NCI-H146 (cell line): ENCODE measurements at regions not wholly inside any gene's neighbourhood (a gene's known extent, or its start where the extent isn't known, plus 50 kb on each side); places are given as distances from the start of the nearest gene placed in this dataset.

Source experiments
- DNase-seq: peaks from one replicate; lab custom pipeline; 2025; lab: John Stamatoyannopoulos, UW

- DNase-seq = no peak
Observed at GRCh38 chr7:11895337-11895736, 63.3 kb upstream of the THSD7A start.

GRCh38 chr7:11896663-11897062, 64.7 kb upstream of the THSD7A start:
- no peak for DNase-seq

- DNase-seq = no peak
Observed at GRCh38 chr7:11899247-11899646, 67.2 kb upstream of the THSD7A start.

DNA sequence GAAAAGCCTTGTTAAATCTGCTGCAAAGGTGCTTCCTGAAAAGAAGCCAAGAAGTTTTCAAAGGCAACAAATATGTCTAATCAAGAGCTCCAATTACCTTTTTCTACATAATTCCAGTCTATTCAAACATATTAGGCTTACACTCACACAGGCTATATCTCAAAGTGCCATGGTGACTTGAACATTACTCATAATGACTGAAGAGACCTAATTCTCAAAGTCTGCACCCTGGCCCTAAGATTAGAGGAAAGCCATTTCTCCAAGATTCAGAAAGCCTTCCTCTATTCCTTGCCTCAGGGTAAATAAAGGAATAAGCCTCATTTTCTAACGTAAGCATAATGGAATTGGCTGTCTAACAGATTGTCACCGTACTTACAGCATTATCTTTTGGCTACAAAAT, 78.3 kb upstream of the THSD7A start:
- DNase-seq = no peak

- DNase-seq = peak; percentile 7
Observed at GRCh38 chr7:11911900-11912299, 79.9 kb upstream of the THSD7A start.

DNA sequence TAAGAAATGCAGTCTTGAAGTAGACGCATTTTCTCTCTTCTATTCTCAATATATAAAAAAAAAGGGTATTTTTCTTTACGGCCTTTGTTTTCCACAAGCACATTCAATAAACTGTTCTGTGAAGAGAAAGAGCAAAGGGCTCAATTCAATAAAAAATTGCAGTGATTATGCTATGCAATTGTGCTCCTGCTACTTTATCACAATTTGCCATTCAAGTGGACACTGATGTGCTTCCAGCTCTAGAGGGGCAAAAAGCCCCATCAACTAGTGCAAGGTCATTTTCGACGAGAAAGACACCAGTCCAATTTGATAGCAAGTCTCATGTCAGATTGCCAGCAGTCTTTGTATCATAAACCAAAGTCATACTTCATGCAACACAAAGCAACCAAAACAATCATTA, 82.6 kb upstream of the THSD7A start:
- DNase-seq = no peak

DNA sequence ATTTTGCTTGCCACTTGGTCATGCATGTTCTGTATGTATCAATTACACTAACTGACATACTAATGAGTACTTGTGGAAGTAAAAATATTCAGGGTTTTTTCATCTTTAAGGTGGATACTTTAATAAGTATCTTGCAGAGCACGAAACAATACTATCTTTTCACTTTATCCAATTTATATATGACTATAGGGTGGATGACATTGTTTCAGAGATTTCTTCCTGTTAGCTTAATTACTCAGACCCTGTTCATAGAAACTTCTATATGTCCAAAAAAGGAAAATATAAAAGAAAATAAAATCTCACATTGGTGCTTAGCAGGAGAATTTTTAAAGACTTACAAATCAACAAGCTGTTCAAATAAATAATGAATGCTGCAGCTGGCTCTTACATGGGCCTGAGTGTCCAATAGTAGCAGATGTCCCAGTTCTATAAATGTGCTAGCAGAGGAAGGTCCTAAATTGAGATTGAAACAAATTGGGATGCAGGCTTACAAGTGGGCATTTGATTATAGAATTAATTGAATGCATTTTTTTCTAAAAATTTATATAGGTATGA, 91.5 kb upstream of the THSD7A start:
- DNase-seq = no peak

DNA sequence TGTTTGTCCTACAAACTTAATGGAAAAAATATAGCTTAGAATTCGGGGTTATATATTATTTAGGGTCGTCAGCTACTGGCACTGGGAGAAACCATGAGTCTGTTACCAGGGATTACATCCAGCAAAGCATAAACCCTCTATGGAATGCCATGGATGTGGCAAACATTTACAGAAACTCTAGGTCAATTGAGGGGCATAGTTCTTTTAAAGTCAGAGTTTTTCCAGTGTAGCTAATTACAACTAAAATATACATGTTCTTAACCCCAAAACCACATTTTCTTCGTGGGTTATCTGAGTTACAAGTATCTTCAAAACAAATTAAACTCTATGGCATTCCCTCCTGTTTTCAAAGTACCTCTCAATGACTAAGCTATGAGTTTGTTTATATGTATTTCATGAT, 99.3 kb upstream of the THSD7A start:
- DNase-seq = no peak

GRCh38 chr7:11934796-11935195, 102.8 kb upstream of the THSD7A start:
- no peak for DNase-seq

DNA sequence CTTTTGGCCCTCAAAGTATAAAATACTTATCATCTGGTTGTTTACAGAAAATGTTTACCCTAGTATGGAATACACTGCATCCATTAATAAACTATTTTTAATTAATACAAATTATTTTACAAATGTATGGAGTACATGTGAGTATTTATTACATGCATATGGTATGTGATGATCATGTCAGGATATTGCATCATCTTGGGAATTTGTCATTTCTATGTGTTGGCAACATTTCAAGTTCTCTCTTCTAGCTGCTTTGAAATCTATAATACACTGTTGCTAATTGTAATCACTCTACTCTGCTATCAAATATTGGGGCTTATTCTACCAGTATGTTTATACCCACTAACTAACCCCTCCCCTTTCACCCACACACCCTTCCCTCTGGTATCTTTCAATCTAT, 103.9 kb upstream of the THSD7A start:
- DNase-seq = no peak

DNA sequence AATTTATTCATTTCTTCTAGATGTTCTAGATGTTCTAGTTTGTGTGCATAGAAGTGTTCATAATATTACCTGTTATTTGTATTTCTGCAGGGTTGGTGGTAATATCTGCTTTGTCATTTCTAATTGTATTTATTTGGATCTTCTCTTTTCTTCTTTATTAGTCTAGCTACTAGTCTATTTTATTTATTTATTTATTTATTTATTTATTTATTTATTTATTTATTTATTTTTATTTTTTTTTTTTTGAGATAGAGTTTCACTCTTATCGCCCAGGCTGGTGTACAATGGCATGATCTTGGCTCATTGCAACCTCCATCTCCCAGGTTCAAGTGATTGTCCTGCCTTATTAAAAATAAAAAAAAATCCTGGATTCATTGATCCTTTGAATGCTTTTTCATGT, 114.8 kb upstream of the THSD7A start:
- no peak for DNase-seq

GRCh38 chr7:11950281-11950680, 118.3 kb upstream of the THSD7A start:
- no peak for DNase-seq

- DNase-seq = no peak
Observed at GRCh38 chr7:11950942-11951341, 118.9 kb upstream of the THSD7A start.

DNA sequence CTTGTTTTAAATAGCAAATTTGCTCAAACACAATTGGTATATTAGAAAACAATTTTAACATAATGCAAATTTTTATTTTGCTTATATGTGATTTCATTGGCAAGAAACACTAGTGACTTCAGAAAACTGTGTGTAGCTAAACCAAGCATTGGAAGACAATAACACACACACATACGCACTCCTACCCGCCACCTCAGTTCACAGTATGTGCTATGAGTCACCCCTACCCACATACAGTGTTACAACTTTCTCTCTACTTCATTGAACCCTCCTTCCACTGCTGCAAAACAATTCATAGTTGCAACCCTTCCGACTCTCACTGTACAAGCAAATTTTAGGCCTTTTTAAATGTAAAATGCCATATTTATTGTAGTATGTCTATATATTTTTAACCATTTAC, 119.9 kb upstream of the THSD7A start:
- no peak for DNase-seq

DNA sequence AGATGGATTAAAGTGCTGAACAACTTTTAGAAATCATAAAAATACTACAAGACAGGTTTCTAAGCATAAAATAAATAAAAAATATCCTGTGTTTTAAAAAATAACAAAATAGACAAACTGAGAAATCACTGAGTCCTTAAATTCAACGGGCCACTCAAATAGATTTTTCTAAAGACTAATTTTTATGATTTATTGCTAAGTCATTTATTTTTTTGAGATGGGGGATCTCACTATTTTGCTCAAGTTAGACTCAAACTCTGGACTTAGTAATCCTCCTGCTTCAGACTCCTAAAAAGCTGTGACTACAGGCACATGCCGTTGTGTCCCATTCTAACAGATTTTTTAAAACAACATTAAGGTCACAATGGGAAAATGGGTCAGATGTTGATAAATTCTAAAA, 121.0 kb upstream of the THSD7A start:
- no peak for DNase-seq

GRCh38 chr7:11956991-11957390, 125.0 kb upstream of the THSD7A start:
- DNase-seq = no peak

DNA sequence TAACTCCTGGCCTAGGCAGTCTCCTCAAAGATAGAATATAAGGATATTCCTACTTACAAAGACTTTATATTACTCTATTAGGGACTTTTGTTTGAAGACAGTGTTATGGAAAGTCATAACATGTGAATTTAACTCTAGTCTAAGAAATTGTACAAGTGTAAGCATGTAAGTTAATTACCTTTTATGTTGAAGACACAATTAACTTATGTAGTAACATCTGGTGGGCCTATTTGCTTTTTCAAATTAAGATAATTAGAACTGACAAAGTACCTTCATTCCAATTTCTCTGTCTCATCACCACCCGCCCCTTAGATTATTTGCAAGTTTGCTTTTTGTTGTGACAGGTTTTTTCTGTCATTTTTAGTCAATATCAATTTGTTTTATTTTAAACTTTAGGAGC, 126.0 kb upstream of the THSD7A start:
- DNase-seq = no peak

DNA sequence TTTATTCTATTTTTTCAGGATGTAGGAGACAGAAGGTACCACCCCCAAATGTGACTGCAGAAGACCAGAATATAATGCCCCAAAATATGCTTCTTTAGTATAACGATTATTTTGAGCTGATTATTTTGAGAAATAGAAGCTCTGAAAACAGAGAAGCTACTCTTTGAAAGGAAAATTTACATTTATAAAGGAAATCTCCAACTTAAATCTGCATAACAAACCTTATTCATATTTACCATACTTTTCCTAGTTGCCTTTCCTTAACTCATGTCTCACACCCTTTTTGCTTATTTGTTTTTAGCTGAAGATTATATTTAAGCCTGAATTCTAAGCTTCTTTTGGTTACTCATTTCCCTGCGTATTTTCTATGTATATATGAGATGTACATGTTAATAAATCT, 127.1 kb upstream of the THSD7A start:
- DNase-seq = no peak

GRCh38 chr7:11960621-11961020, 128.6 kb upstream of the THSD7A start:
- DNase-seq = no peak

DNA sequence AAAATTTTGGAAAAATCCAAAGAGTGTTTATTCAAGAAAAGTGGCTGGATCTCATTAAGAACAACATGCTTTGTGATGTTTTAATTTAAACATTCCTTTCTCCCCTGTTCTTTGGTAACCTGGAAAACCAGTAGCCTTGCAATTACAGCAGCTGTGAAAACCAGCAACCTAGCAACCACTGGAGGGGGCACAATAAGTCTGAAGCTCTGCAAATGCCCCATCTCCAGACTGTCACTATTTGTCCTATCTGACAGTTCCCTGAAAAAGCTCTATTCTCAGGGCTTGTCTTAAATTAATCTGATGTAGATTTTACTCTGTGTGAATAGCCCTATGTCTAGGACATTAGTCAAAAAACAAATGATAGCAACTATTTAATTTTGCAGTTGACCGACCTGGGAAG, 137.6 kb upstream of the THSD7A start:
- peak; percentile 0 for DNase-seq

GRCh38 chr7:11970132-11970531, 138.1 kb upstream of the THSD7A start:
- DNase-seq = no peak

GRCh38 chr7:11985376-11985775, 153.4 kb upstream of the THSD7A start:
- no peak for DNase-seq

- no peak for DNase-seq
Observed at GRCh38 chr7:11985971-11986370, 154.0 kb upstream of the THSD7A start.

- peak; percentile 1 for DNase-seq
Observed at GRCh38 chr7:11988186-11988585, 156.2 kb upstream of the THSD7A start.

GRCh38 chr7:12002428-12002827, 170.4 kb upstream of the THSD7A start:
- DNase-seq = no peak
